Lung (tissue), 11 donors: ENCODE measurements at regions not wholly inside any gene's neighbourhood (a gene's known extent, or its start where the extent isn't known, plus 50 kb on each side); places are given as distances from the start of the nearest gene placed in this dataset.

ENCODE experiments used
- ATAC-seq: fragments of 200-7000 bp; cut with Tn5 transposase; one replicate; pipeline ENCODE4 v1.9.1; 2020; ENCODE audit warnings: moderate number of reproducible peaks; ENCODE audit not compliant: insufficient read depth, low FRiP score
- DNase-seq, 3 donors: peaks; one replicate each; pipeline ENCODE4 v3.0.0-alpha.2; 2013 to 2017
- H3K27ac ChIP-seq, 2 donors: one replicate each; pipeline ENCODE4 v1.5.1; 2013; ENCODE audit warnings: mild to moderate bottlenecking in 2 of 2, moderate library complexity in 2 of 2, control low read depth in 1 of 2, inconsistent platforms in 1 of 2, low read depth in 1 of 2, low read length in 1 of 2
- H3K27me3 ChIP-seq, 3 donors: one replicate each; pipeline ENCODE4 v1.5.1; 2013; ENCODE audit warnings: low read length in 2 of 3; ENCODE audit not compliant: control insufficient read depth in 3 of 3, insufficient read depth in 3 of 3
- H3K36me3 ChIP-seq, 4 donors: one replicate each; pipeline ENCODE4 v1.5.1; 2013; ENCODE audit warnings: low read length in 4 of 4, mild to moderate bottlenecking in 1 of 4, moderate library complexity in 1 of 4; ENCODE audit not compliant: control insufficient read depth in 4 of 4, insufficient read depth in 4 of 4
- H3K4me1 ChIP-seq, 5 donors: one replicate each; pipeline ENCODE4 v1.5.1; 2013; ENCODE audit warnings: low read length in 5 of 5, mild to moderate bottlenecking in 2 of 5, moderate library complexity in 1 of 5; ENCODE audit not compliant: control insufficient read depth in 5 of 5, insufficient read depth in 5 of 5
- H3K4me3 ChIP-seq: one replicate; pipeline ENCODE4 v1.5.1; 2013; ENCODE audit warnings: mild to moderate bottlenecking, control low read depth, moderate library complexity
- H3K9ac ChIP-seq, 2 donors: one replicate each; pipeline ENCODE4 v1.5.1; 2013; ENCODE audit warnings: low read length in 2 of 2, control low read depth in 1 of 2; ENCODE audit not compliant: insufficient read depth in 1 of 2
- H3K9me3 ChIP-seq, 4 donors: one replicate each; pipeline ENCODE4 v1.5.1; 2013; ENCODE audit warnings: low read length in 3 of 4, mild to moderate bottlenecking in 1 of 4, moderate library complexity in 1 of 4; ENCODE audit not compliant: control insufficient read depth in 4 of 4, insufficient read depth in 3 of 4
- WGBS, 2 donors: extraction: QIAGEN DNeasy Blood & Tissue Kit; methylation state at CpG; one replicate each; pipeline ENCODE4 v1.1.7; 2013; 5-methylcytosine and 5-hydroxymethylcytosine counted together
- TF ChIP-seq, protein P1 (sequence below): IDR thresholded peaks from 2 replicates; pipeline ENCODE4 v1.5.1; 2012; ENCODE audit warnings: mild to moderate bottlenecking; ENCODE audit errors: control extremely low read depth, extremely low read depth
- donor health status: control.
- donor health status: control.
- donor health status: Bipolar disorder and iron deficiency.
- donor health status: healthy.
- donor health status: DM: yes; HTN: yes; CAD: no.

DNA sequence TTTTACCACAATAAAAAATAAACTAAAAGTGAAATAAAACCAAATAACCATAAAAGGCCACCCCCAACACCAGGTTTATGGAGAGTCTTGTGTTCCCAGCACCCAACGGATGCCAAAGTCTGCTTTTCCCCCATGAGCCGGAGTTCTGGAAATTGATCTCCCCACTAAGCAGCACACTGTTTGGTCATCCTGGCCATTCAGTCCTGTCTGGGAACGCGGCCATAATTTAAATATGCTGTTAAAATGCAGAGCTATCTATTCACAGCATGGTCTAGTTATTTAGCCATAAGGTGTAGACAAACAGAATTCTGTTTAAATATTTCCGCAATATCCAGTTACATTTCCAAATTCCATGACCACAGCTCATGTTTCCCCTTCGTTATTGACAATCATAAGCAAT, 129.6 kb upstream of the TBL1X start:
- Histone ChIP-seq H3K27me3 (peaks cover 0 to 9% (median 2%) of the 10 kb centered on the region in 3 donors), H3K36me3 (no peaks in the 10 kb centered on the region), H3K4me1 (peaks cover 0 to 33% (median 9%) of the 10 kb centered on the region in 5 donors), H3K9me3 (no peaks in the 10 kb centered on the region), H3K9ac (no peak overlapping the region), H3K4me3 (no peak overlapping the region), H3K27ac (no peak overlapping the region)
- no peak for ATAC-seq
- DNase-seq = no peak
- TF ChIP-seq, protein P1, sequence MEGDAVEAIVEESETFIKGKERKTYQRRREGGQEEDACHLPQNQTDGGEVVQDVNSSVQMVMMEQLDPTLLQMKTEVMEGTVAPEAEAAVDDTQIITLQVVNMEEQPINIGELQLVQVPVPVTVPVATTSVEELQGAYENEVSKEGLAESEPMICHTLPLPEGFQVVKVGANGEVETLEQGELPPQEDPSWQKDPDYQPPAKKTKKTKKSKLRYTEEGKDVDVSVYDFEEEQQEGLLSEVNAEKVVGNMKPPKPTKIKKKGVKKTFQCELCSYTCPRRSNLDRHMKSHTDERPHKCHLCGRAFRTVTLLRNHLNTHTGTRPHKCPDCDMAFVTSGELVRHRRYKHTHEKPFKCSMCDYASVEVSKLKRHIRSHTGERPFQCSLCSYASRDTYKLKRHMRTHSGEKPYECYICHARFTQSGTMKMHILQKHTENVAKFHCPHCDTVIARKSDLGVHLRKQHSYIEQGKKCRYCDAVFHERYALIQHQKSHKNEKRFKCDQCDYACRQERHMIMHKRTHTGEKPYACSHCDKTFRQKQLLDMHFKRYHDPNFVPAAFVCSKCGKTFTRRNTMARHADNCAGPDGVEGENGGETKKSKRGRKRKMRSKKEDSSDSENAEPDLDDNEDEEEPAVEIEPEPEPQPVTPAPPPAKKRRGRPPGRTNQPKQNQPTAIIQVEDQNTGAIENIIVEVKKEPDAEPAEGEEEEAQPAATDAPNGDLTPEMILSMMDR = no peak
- WGBS, 2 donors = 79 to 90% methylated on average over 6 of the region's 6 CpGs

DNA sequence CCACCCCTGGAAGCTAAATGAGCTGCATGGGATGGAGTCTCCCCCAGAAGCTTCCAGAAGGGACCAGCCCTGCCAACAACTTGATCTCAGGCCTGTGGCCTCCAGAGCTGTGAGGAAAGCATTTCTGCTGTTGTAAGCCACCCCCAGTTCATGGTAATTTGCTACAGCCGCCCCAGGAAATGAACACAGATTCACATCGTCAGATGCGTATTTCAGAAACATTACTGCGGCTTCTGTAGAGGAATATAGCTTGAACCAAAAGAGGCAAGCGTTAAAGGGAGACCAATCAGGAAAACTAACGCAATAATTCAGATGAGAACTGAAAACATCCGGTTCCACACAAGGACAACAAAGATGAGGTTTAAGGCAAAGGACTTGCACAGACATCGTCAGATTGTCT, 128.4 kb upstream of the TBL1X start:
- Histone ChIP-seq H3K36me3 (no peaks in the 10 kb centered on the region), H3K4me1 (peaks cover 0 to 45% (median 9%) of the 10 kb centered on the region in 5 donors), H3K4me3 (no peak overlapping the region), H3K9ac (no peak overlapping the region), H3K27me3 (peaks cover 0 to 16% (median 2%) of the 10 kb centered on the region in 3 donors), H3K27ac (no peak overlapping the region), H3K9me3 (no peaks in the 10 kb centered on the region)
- ATAC-seq (no peak), DNase-seq (peak; percentile 64 to 84 (median 75))
- 44 to 68% methylated on average over 8 of the region's 8 CpGs for WGBS, 2 donors
- TF ChIP-seq, protein P1 = no peak

DNA sequence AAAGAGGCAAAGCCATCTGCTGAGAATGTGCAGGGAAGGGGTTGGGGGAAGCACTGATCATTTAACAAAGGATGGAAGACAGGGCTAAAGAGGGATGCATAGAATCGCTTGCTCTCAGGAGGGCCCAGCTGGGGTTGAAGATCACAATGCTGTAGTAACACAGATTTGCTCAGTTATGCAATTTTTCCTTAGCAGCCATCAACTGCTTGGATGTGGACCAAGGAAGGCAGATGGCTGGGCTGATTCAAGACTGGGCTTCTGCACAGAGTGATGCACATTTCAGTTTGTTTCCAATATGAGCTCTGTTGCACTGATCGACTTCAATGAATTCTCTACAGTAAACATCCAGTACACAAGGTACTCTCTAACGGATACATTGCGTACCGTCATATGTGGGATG, 127.8 kb upstream of the TBL1X start:
- Histone ChIP-seq H3K4me3 (no peak overlapping the region), H3K4me1 (peaks cover 0 to 48% (median 9%) of the 10 kb centered on the region in 5 donors), H3K27me3 (peaks cover 0 to 19% (median 2%) of the 10 kb centered on the region in 3 donors), H3K36me3 (no peaks in the 10 kb centered on the region), H3K9ac (no peak overlapping the region), H3K9me3 (no peaks in the 10 kb centered on the region), H3K27ac (peak overlapping the region in 1 of 2 donors; percentile 4)
- WGBS, 2 donors = 67 to 85% methylated on average over 5 of the region's 5 CpGs
- TF ChIP-seq, protein P1 = no peak
- peak; percentile 75 to 92 (median 87) for DNase-seq
- ATAC-seq = no peak

DNA sequence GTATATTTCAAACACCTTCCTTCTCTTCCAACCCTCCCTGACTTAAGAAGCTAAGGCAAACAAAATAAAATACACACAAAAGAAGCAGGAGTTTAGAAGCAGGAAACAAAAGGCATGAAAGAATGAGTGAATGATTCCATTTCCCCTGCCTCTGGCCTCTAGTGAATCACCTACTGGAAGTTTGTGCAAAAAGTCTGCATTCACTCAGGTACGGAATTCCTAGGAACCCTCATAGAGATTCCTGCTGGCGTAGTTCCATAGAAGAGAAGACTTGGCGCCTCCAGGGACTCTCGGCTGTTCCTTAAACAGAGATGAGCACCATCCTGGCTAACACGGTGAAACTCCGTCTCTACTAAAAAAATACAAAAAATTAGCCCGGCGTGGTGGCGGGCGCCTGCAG, 125.9 kb upstream of the TBL1X start:
- no peak overlapping the region for H3K27ac ChIP-seq
- H3K4me3 ChIP-seq = no peak overlapping the region
- no peak for ATAC-seq
- TF ChIP-seq, protein P1 = no peak
- H3K9me3 ChIP-seq = no peaks in the 10 kb centered on the region
- WGBS, 2 donors = 91 to 93% methylated on average over 7 to 10 of the region's 10 CpGs
- H3K36me3 ChIP-seq = no peaks in the 10 kb centered on the region
- peaks cover 0 to 26% (median 2%) of the 10 kb centered on the region in 3 donors for H3K27me3 ChIP-seq
- H3K9ac ChIP-seq = no peak overlapping the region
- peaks cover 0 to 51% (median 14%) of the 10 kb centered on the region in 5 donors for H3K4me1 ChIP-seq
- no peak for DNase-seq
